HCT116 (cell line): ENCODE measurements at regions not wholly inside any gene's neighbourhood (a gene's known extent, or its start where the extent isn't known, plus 50 kb on each side); places are given as distances from the start of the nearest gene placed in this dataset.

Source experiments
- ATAC-seq: fragments of 200-7000 bp; cut with Tn5 transposase; 2 replicates; pipeline ENCODE4 v1.9.1; 2020; ENCODE audit warnings: mild to moderate bottlenecking, moderate library complexity
- BruUV-seq: library from RNA; stranded (reverse); fragments of 400-500 nt; replicated peaks from 2 replicates; lab custom pipeline; 2021; lab: Mats Ljungman, UMichigan
- CTCF ChIA-PET: fragments of 300-600 bp; sonication (Branson Sonifier 250); formaldehyde crosslinking; loops from one replicate; lab custom pipeline; 2021; ENCODE audit warnings: antibody characterized with exemption; lab: Charles Lee
- POLR2A ChIA-PET: fragments of 300-600, 350-600 bp; sonication (Branson Sonifier 250); formaldehyde crosslinking; loops from one replicate; lab custom pipeline; 2021; ENCODE audit warnings: antibody characterized with exemption; lab: Charles Lee
- RAD21 ChIA-PET, 2 experiments: fragments of 300-600 bp; sonication (Branson Sonifier 250); formaldehyde crosslinking; loops; one replicate each; lab custom pipeline; 2023; ENCODE audit warnings: low total read pairs in 2 of 2; ENCODE audit not compliant: uncharacterized antibody in 2 of 2, unreplicated experiment in 2 of 2, low non-redundant PET in 1 of 2; lab: Charles Lee
- DNase-seq: peaks from one replicate; pipeline ENCODE4 v3.0.0-alpha.2; 2010; ENCODE audit warnings: low read depth, low spot score
- H2AFZ ChIP-seq: fragments of 200-600 bp; shearing (Covaris generic), sonication (generic); 2 replicates; pipeline ENCODE4 v1.6.1; 2017; ENCODE audit warnings: low read depth, mixed run types, mixed read lengths, antibody characterized with exemption, low read length; ENCODE audit not compliant: poor library complexity, severe bottlenecking
- H3K27ac ChIP-seq: 2 replicates; pipeline ENCODE4 v1.5.1; 2012; ENCODE audit warnings: low read depth, low read length
- H3K27me3 ChIP-seq: fragments of 200-600 bp; sonication (generic); 2 replicates; pipeline ENCODE4 v1.6.1; 2016; ENCODE audit warnings: mixed run types, low read length, mixed read lengths; ENCODE audit not compliant: insufficient read depth
- H3K36me3 ChIP-seq, 2 experiments: fragments of 200-500 bp in 1 of 2; fragments of 200-600 bp in 1 of 2; sonication (Bioruptor generic) in 1 of 2; sonication (generic) in 1 of 2; 2 replicates each; pipeline versions ENCODE4 v1.5.1 to v1.6.1; 2014 to 2016; ENCODE audit warnings: low read length in 2 of 2, inconsistent platforms in 1 of 2, mixed read lengths in 1 of 2, mixed run types in 1 of 2; ENCODE audit not compliant: insufficient read depth in 2 of 2, control insufficient read depth in 1 of 2
- H3K4me1 ChIP-seq, 2 experiments: fragments of 200-600 bp in 1 of 2; sonication (generic) in 1 of 2; 2 replicates each; pipeline versions ENCODE4 v1.5.1 to v1.6.1; 2012 to 2017; ENCODE audit warnings: low read length in 2 of 2, inconsistent platforms in 1 of 2, mild to moderate bottlenecking in 1 of 2, mixed read lengths in 1 of 2, mixed run types in 1 of 2, moderate library complexity in 1 of 2; ENCODE audit not compliant: insufficient read depth in 2 of 2, control insufficient read depth in 1 of 2
- H3K4me2 ChIP-seq: fragments of 200-600 bp; sonication (generic); 2 replicates; pipeline ENCODE4 v1.6.1; 2017; ENCODE audit warnings: mixed run types, low read length, mixed read lengths
- H3K4me3 ChIP-seq, 2 experiments: fragments of 200-600 bp in 1 of 2; sonication (generic) in 1 of 2; replicated peaks in 1 of 2; 2 replicates each; pipeline ENCODE4 v1.5.1; 2011 to 2016; ENCODE audit warnings: low read length in 2 of 2, control low read depth in 1 of 2, low read depth in 1 of 2, mild to moderate bottlenecking in 1 of 2, mixed read lengths in 1 of 2, mixed run types in 1 of 2
- H3K79me2 ChIP-seq: fragments of 200-600 bp; sonication (generic); 2 replicates; pipeline ENCODE4 v1.6.1; 2017; ENCODE audit warnings: mild to moderate bottlenecking, mixed run types, low read length, moderate library complexity, mixed read lengths; ENCODE audit not compliant: insufficient read depth
- H3K9ac ChIP-seq: fragments of 200-600 bp; sonication (generic); 2 replicates; pipeline ENCODE4 v1.6.1; 2016; ENCODE audit warnings: low read length, mixed read lengths
- H3K9me2 ChIP-seq: fragments of 200-600 bp; sonication (generic), shearing (Covaris generic); 2 replicates; pipeline ENCODE4 v1.6.1; 2017; ENCODE audit warnings: mixed run types, mild to moderate bottlenecking, moderate library complexity; ENCODE audit not compliant: insufficient read depth
- H3K9me3 ChIP-seq, 2 experiments: fragments of 200-500 bp in 1 of 2; fragments of 200-600 bp in 1 of 2; sonication (Bioruptor generic) in 1 of 2; sonication (generic) in 1 of 2; 2 replicates each; pipeline ENCODE4 v1.6.1; 2014 to 2017; ENCODE audit warnings: low read length in 2 of 2, mixed read lengths in 2 of 2, inconsistent platforms in 1 of 2, low read depth in 1 of 2, mild to moderate bottlenecking in 1 of 2, mixed run types in 1 of 2, moderate library complexity in 1 of 2; ENCODE audit not compliant: control insufficient read depth in 1 of 2, insufficient read depth in 1 of 2
- H4K20me1 ChIP-seq: fragments of 200-600 bp; sonication (generic), shearing (Covaris generic); 2 replicates; pipeline ENCODE4 v1.6.1; 2017; ENCODE audit warnings: mixed run types, mild to moderate bottlenecking, moderate library complexity; ENCODE audit not compliant: insufficient read depth
- CBX3 ChIP-seq: IDR thresholded peaks from 2 replicates; pipeline ENCODE4 v1.6.1; 2012; ENCODE audit warnings: low read depth
- CEBPB ChIP-seq: IDR thresholded peaks from 2 replicates; pipeline ENCODE4 v1.6.1; 2012; ENCODE audit warnings: low read depth
- EGR1 ChIP-seq: IDR thresholded peaks from 2 replicates; pipeline ENCODE4 v1.6.1; 2012; ENCODE audit warnings: low read depth
- ELF1 ChIP-seq: IDR thresholded peaks from 2 replicates; pipeline ENCODE4 v1.6.1; 2012; ENCODE audit warnings: low read depth, borderline replicate concordance
- EZH2phosphoT487 ChIP-seq: fragments of 200-600 bp; IDR thresholded peaks from 2 replicates; pipeline ENCODE4 v1.6.1; 2018; ENCODE audit warnings: antibody characterized with exemption, borderline replicate concordance
- FOSL1 ChIP-seq: IDR thresholded peaks from 2 replicates; pipeline ENCODE4 v1.6.1; 2012; ENCODE audit warnings: low read depth
- POLR2A ChIP-seq: IDR thresholded peaks from 2 replicates; pipeline ENCODE4 v1.7.0; 2011; ENCODE audit warnings: borderline replicate concordance; ENCODE audit not compliant: insufficient read depth, insufficient read length; ENCODE audit errors: extremely low read depth
- POLR2AphosphoS5 ChIP-seq: IDR thresholded peaks from 2 replicates; pipeline ENCODE4 v1.6.1; 2011; ENCODE audit warnings: mild to moderate bottlenecking, low read depth, low read length, moderate library complexity
- RAD21 ChIP-seq: IDR thresholded peaks from 2 replicates; pipeline ENCODE4 v1.6.1; 2012; ENCODE audit warnings: low read depth, mild to moderate bottlenecking
- SIN3A ChIP-seq: IDR thresholded peaks from 2 replicates; pipeline ENCODE4 v1.6.1; 2012; ENCODE audit warnings: low read depth
- SP1 ChIP-seq: IDR thresholded peaks from 2 replicates; pipeline ENCODE4 v1.6.1; 2012; ENCODE audit warnings: low read depth
- SRF ChIP-seq: IDR thresholded peaks from 2 replicates; pipeline ENCODE4 v1.6.1; 2012; ENCODE audit warnings: low read depth
- TCF7L2 ChIP-seq: IDR thresholded peaks from 2 replicates; pipeline ENCODE4 v1.7.0; 2011; ENCODE audit warnings: borderline replicate concordance, inconsistent platforms; ENCODE audit not compliant: insufficient read depth, insufficient read length; ENCODE audit errors: extremely low read depth
- YY1 ChIP-seq: IDR thresholded peaks from 2 replicates; pipeline ENCODE4 v1.6.1; 2011; ENCODE audit warnings: low read length, low read depth, moderate library complexity, mild to moderate bottlenecking; ENCODE audit not compliant: insufficient replicate concordance; ENCODE audit errors: extremely low read depth
- ZNF274 ChIP-seq: fragments of 200-500 bp; sonication (Bioruptor generic); IDR thresholded peaks from 2 replicates; pipeline ENCODE4 v1.6.1; 2014; ENCODE audit warnings: mild to moderate bottlenecking, low read depth, low read length, inconsistent platforms
- intact Hi-C: fragments of 100-400 bp; cut with micrococcal nuclease; formaldehyde crosslinking; loops from 2 replicates; pipeline ENCODE4 v1.10.0; 2022
- TF ChIP-seq, protein P1 (sequence below): IDR thresholded peaks from 2 replicates; pipeline ENCODE4 v1.6.1; 2012
- TF ChIP-seq, protein P2 (sequence below): IDR thresholded peaks from 2 replicates; pipeline ENCODE4 v1.6.1; 2012; ENCODE audit warnings: low read depth
- TF ChIP-seq, protein P3 (sequence below), 3 experiments: fragments of 200-600 bp in 1 of 3; sonication (generic) in 1 of 3; IDR thresholded peaks in 2 of 3; conservative IDR thresholded peaks in 1 of 3; 2 replicates each; pipeline ENCODE4 v1.5.1; 2012 to 2017; ENCODE audit warnings: low read depth in 2 of 3, low read length in 2 of 3, antibody characterized with exemption in 1 of 3, borderline replicate concordance in 1 of 3, control low read depth in 1 of 3, mild to moderate bottlenecking in 1 of 3, mixed read lengths in 1 of 3, mixed run types in 1 of 3, moderate library complexity in 1 of 3; ENCODE audit not compliant: insufficient read depth in 1 of 3

DNA sequence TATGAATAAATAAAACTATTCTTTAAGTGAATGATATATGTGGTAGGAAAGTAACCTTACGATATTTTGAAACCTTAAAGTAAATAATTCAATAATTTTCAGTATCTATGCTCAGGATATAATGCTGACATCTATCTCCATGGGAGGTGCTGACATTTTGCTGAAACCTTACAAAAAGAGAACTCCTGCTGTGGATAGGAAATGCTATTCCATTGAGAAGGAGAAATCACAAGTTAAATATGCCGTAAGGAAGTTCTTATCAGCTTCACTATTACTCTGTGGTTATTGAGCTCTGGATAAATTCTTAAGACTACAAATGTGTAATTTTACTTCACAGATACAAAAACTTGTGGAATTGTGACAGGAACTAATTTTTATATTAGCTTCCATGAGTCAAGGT is 722.1 kb downstream of the TMTC2 start:
- ChIA-PET RAD21 (no interaction called here), CTCF (no interaction called here), POLR2A (no interaction called here)
- TF ChIP-seq FOSL1 (no peak), POLR2AphosphoS5 (no peak), EGR1 (no peak), SP1 (no peak), TCF7L2 (no peak), ELF1 (no peak), YY1 (no peak), SRF (no peak), ZNF274 (no peak), CBX3 (no peak), POLR2A (no peak), RAD21 (no peak), EZH2phosphoT487 (no peak), SIN3A (no peak), CEBPB (no peak)
- TF ChIP-seq, protein P1, sequence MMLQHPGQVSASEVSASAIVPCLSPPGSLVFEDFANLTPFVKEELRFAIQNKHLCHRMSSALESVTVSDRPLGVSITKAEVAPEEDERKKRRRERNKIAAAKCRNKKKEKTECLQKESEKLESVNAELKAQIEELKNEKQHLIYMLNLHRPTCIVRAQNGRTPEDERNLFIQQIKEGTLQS: no peak
- TF ChIP-seq, protein P2, sequence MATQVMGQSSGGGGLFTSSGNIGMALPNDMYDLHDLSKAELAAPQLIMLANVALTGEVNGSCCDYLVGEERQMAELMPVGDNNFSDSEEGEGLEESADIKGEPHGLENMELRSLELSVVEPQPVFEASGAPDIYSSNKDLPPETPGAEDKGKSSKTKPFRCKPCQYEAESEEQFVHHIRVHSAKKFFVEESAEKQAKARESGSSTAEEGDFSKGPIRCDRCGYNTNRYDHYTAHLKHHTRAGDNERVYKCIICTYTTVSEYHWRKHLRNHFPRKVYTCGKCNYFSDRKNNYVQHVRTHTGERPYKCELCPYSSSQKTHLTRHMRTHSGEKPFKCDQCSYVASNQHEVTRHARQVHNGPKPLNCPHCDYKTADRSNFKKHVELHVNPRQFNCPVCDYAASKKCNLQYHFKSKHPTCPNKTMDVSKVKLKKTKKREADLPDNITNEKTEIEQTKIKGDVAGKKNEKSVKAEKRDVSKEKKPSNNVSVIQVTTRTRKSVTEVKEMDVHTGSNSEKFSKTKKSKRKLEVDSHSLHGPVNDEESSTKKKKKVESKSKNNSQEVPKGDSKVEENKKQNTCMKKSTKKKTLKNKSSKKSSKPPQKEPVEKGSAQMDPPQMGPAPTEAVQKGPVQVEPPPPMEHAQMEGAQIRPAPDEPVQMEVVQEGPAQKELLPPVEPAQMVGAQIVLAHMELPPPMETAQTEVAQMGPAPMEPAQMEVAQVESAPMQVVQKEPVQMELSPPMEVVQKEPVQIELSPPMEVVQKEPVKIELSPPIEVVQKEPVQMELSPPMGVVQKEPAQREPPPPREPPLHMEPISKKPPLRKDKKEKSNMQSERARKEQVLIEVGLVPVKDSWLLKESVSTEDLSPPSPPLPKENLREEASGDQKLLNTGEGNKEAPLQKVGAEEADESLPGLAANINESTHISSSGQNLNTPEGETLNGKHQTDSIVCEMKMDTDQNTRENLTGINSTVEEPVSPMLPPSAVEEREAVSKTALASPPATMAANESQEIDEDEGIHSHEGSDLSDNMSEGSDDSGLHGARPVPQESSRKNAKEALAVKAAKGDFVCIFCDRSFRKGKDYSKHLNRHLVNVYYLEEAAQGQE: no peak
- TF ChIP-seq, protein P3, sequence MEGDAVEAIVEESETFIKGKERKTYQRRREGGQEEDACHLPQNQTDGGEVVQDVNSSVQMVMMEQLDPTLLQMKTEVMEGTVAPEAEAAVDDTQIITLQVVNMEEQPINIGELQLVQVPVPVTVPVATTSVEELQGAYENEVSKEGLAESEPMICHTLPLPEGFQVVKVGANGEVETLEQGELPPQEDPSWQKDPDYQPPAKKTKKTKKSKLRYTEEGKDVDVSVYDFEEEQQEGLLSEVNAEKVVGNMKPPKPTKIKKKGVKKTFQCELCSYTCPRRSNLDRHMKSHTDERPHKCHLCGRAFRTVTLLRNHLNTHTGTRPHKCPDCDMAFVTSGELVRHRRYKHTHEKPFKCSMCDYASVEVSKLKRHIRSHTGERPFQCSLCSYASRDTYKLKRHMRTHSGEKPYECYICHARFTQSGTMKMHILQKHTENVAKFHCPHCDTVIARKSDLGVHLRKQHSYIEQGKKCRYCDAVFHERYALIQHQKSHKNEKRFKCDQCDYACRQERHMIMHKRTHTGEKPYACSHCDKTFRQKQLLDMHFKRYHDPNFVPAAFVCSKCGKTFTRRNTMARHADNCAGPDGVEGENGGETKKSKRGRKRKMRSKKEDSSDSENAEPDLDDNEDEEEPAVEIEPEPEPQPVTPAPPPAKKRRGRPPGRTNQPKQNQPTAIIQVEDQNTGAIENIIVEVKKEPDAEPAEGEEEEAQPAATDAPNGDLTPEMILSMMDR (IDR thresholded peaks at IDR 0.05 in 2 of 3, conservative IDR thresholded peaks at IDR 0.05 in 1 of 3; ENCODE audit: borderline replicate concordance in 1 of 3, insufficient read depth in 1 of 3, low read depth in 2 of 3, low read length in 2 of 3): no peak
- Histone ChIP-seq H3K9me3 (no peaks in the 10 kb centered on the region), H3K4me3 (no peak overlapping the region), H3K9ac (no peak overlapping the region), H3K36me3 (no peaks in the 10 kb centered on the region), H3K27ac (no peak overlapping the region), H3K79me2 (no peaks in the 10 kb centered on the region), H4K20me1 (no peaks in the 10 kb centered on the region), H2AFZ (no peak overlapping the region), H3K4me2 (no peak overlapping the region), H3K27me3 (no peaks in the 10 kb centered on the region), H3K4me1 (no peaks in the 10 kb centered on the region), H3K9me2 (no peaks in the 10 kb centered on the region; the same call in 1 of the 2 replicates)
- intact Hi-C loops: no loop called here
- no peak for DNase-seq
- ATAC-seq: no peak
- BruUV-seq: no TSS peak
